ENCODE measurements at regions not wholly inside any gene's neighbourhood (a gene's known extent, or its start where the extent isn't known, plus 50 kb on each side); places are given as distances from the start of the nearest gene placed in this dataset.

DNA sequence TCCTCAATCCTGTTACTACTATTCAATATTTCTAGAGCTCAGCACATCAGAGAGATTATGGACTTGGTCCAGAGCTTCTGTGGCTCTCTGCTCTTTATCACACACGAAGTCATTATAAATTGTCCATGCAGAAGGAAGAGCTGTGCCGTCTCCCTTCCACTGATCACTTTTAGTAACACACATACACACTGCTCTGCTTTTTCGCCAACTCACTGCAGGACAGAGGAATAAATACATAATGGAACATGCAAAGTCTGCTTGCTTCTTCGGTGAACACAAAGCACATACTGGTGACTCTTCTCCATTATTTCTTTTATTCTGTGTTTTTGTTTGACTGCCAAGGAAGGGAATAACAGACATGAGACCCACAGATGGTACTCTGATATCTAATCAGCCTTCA, 1000.0 kb upstream of the TENM4 start:
- H3K4me3 ChIP-seq (ENCODE audit: control insufficient read depth, low read depth, low read length), result no peak overlapping the region
- TF ChIP-seq, protein P1, sequence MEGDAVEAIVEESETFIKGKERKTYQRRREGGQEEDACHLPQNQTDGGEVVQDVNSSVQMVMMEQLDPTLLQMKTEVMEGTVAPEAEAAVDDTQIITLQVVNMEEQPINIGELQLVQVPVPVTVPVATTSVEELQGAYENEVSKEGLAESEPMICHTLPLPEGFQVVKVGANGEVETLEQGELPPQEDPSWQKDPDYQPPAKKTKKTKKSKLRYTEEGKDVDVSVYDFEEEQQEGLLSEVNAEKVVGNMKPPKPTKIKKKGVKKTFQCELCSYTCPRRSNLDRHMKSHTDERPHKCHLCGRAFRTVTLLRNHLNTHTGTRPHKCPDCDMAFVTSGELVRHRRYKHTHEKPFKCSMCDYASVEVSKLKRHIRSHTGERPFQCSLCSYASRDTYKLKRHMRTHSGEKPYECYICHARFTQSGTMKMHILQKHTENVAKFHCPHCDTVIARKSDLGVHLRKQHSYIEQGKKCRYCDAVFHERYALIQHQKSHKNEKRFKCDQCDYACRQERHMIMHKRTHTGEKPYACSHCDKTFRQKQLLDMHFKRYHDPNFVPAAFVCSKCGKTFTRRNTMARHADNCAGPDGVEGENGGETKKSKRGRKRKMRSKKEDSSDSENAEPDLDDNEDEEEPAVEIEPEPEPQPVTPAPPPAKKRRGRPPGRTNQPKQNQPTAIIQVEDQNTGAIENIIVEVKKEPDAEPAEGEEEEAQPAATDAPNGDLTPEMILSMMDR (conservative IDR thresholded peaks at IDR 0.05; ENCODE audit: control insufficient read depth, insufficient read depth, low read depth, low read length), result no peak
- DNase-seq (ENCODE audit: low read depth), result no peak

DNA sequence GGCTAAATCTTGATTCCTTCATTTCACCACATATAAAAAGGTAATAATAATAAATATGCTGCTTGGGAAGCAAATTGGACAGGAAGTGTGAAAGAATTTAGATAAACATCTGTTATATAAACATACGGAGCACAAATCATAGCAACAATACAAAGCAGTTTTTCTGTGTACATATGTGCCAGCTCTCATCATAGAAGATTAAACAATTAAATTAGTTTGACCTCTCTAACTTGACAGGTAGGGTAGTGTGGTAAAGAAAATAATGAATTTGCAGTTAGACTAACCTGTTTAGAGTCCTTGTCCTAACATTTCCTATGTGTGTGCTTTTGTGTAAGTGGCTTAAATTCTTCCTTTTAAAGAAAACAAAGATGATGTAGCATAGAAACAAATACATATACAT, 995.7 kb upstream of the TENM4 start:
- no peak overlapping the region for H3K4me3 ChIP-seq (ENCODE audit: control insufficient read depth, low read depth, low read length)

DNA sequence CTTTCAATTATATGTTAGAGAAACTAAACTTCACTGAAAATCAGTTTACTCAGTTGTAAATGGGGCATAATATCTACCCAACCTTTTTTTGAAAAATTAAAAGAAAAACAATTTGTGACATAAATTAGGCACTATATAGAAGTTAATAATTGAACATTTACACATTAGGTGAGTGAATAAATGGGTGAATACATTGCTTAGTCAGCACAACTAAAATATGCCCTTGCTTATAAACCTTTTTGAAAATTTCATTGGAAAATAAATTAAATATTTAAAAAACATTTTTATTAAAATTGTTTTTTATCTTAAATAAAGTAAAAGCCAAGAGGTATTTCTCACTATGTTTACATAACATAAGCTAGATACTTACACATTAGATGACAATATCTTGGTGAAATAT, 994.5 kb upstream of the TENM4 start:
- TF ChIP-seq, protein P1 (conservative IDR thresholded peaks at IDR 0.05; ENCODE audit: control insufficient read depth, insufficient read depth, low read depth, low read length), result no peak
- no peak for DNase-seq (ENCODE audit: low read depth)

More for the DNA sequence above, 995.7 kb upstream of the TENM4 start:
- no peak for DNase-seq (ENCODE audit: low read depth)
- TF ChIP-seq, protein P1 (conservative IDR thresholded peaks at IDR 0.05; ENCODE audit: control insufficient read depth, insufficient read depth, low read depth, low read length), result no peak

DNA sequence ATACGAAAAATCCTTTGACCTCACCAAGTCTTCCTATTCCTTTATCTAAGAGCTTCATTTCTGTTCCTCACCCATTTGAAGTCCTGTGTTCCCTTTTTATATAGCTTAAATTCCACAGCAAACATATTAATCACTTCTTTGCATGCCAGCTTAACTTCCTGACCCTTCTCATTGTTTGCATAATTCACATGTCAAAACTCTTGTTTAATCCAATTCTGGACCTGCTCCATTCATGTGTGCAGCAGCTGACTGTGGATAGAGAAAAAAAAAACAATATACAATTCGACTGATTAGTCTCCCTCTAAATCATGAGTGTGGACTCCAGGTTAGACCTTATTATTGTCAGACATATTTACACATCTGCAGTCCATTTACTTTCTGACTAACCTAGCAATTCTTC, 991.2 kb upstream of the TENM4 start:
- H3K4me3 ChIP-seq (ENCODE audit: control insufficient read depth, low read depth, low read length), result no peak overlapping the region
- TF ChIP-seq, protein P1 (conservative IDR thresholded peaks at IDR 0.05; ENCODE audit: control insufficient read depth, insufficient read depth, low read depth, low read length), result no peak
- DNase-seq (ENCODE audit: low read depth), result no peak

More for the DNA sequence above, 994.5 kb upstream of the TENM4 start:
- no peak overlapping the region for H3K4me3 ChIP-seq (ENCODE audit: control insufficient read depth, low read depth, low read length)

DNA sequence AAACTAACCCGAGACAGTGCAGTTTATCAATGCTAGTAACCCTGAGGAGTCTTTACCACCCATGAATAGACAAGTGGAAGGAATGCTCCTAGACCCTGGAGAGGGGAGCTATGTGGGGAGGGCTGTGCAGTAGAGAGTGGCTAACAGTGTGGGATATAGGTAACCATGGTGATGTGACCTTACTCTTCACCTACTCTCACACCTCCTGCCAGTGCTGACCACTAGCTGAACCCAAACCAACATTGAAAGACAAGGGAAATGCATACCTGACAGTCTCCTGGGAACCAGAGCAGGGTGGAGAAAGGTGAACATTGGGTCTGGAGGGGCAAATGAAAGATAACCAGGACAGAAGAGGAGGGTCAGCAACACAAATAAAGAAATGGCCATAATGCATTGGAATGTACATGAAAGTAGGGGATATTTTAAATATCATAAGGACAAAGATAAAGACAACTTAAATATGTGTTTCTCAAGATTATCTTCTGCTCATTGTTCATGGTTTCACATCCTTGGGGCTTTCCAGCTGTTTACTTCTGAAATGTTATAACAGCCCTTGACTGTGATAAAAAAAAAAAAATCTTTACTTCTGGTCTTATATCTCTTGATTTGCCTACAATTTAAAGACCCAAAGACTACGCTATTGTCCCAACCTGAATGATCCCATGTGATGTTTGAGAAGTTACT, 983.3 kb upstream of the TENM4 start:
- no peak for DNase-seq (ENCODE audit: low read depth)
- TF ChIP-seq, protein P1 (conservative IDR thresholded peaks at IDR 0.05; ENCODE audit: control insufficient read depth, insufficient read depth, low read depth, low read length), result no peak
- H3K4me3 ChIP-seq (ENCODE audit: control insufficient read depth, low read depth, low read length), result no peak overlapping the region

DNA sequence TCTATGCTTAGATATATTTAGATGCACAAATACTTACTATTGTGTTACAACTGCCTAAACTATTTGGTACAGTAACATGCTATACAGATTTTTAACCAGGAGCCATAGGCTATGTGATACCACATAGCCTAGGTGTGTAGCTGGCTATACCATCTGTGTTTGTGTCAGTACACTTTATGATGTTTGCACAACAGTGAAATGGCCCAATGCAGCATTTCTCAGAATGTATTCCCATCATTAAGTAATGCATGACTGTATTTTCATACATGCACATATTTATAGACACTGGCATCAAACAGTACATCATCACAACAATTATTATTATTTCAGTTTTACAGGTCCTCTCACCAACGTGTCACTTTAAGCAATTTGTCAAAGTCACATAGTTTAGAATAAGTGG, 979.5 kb upstream of the TENM4 start:
- no peak overlapping the region for H3K4me3 ChIP-seq (ENCODE audit: control insufficient read depth, low read depth, low read length)
- DNase-seq (ENCODE audit: low read depth), result no peak
- TF ChIP-seq, protein P1 (conservative IDR thresholded peaks at IDR 0.05; ENCODE audit: control insufficient read depth, insufficient read depth, low read depth, low read length), result no peak

All from fibroblast of mammary gland (primary cell).